Smooth muscle cell (in vitro differentiated cells): ENCODE measurements at regions not wholly inside any gene's neighbourhood (a gene's known extent, or its start where the extent isn't known, plus 50 kb on each side); places are given as distances from the start of the nearest gene placed in this dataset.
A peak's percentile ranks its signal among the peaks of the same experiment; 100 is the strongest.

Experiments used
- DNase-seq: peaks from one replicate; lab custom pipeline; 2025; ENCODE audit not compliant: unreplicated experiment; lab: John Stamatoyannopoulos, UW
- H2AFZ ChIP-seq: fragments of 200-600 bp; sonication (generic); 2 replicates; pipeline ENCODE4 v1.6.0; 2016; ENCODE audit warnings: antibody characterized with exemption, low read depth, mild to moderate bottlenecking
- H3F3A ChIP-seq: fragments of 200-600 bp; sonication (generic); 2 replicates; pipeline ENCODE4 v1.6.0; 2017; ENCODE audit warnings: antibody characterized with exemption, low read depth
- H3K27ac ChIP-seq: fragments of 200-600 bp; sonication (generic); 2 replicates; pipeline ENCODE4 v1.5.1; 2016; ENCODE audit warnings: low read depth, mild to moderate bottlenecking
- H3K27me3 ChIP-seq: fragments of 200-600 bp; sonication (generic); 2 replicates; pipeline ENCODE4 v1.6.1; 2016; ENCODE audit warnings: low read depth, mild to moderate bottlenecking
- H3K36me3 ChIP-seq: fragments of 200-600 bp; sonication (generic); 2 replicates; pipeline ENCODE4 v1.5.1; 2016; ENCODE audit warnings: low read depth
- H3K4me1 ChIP-seq: fragments of 200-600 bp; sonication (generic); 2 replicates; pipeline ENCODE4 v1.5.1; 2016; ENCODE audit warnings: low read depth
- H3K4me2 ChIP-seq: fragments of 200-600 bp; sonication (generic); 2 replicates; pipeline ENCODE4 v1.6.0; 2016; ENCODE audit warnings: mild to moderate bottlenecking
- H3K4me3 ChIP-seq: fragments of 200-600 bp; sonication (generic); 2 replicates; pipeline ENCODE4 v1.5.1; 2016; ENCODE audit warnings: mild to moderate bottlenecking
- H3K79me2 ChIP-seq: fragments of 200-600 bp; sonication (generic); 2 replicates; pipeline ENCODE4 v1.6.0; 2016; ENCODE audit warnings: low read depth, mild to moderate bottlenecking
- H3K9ac ChIP-seq: fragments of 200-600 bp; sonication (generic); 2 replicates; pipeline ENCODE4 v1.6.0; 2016; ENCODE audit warnings: low read depth
- H3K9me3 ChIP-seq: fragments of 200-600 bp; sonication (generic); replicated peaks from 2 replicates; pipeline ENCODE4 v1.5.1; 2016; ENCODE audit warnings: low read depth
- H4K20me1 ChIP-seq: fragments of 200-600 bp; sonication (generic); 2 replicates; pipeline ENCODE4 v1.6.0; 2016; ENCODE audit warnings: low read depth
- CTCF ChIP-seq: fragments of 200-600 bp; sonication (generic); IDR thresholded peaks from 2 replicates; pipeline ENCODE4 v1.5.1; 2017; ENCODE audit warnings: borderline replicate concordance, mild to moderate bottlenecking, antibody characterized with exemption; ENCODE audit not compliant: insufficient read depth, poor library complexity, severe bottlenecking
- WGBS: methylation state at CpG from one replicate; pipeline ENCODE4 v1.1.7; 2016; ENCODE audit warnings: low lambda C conversion rate; 5-methylcytosine and 5-hydroxymethylcytosine counted together

- Histone ChIP-seq H4K20me1 (no peaks in the 10 kb centered on the region), H3K9ac (peak overlapping the region; percentile 86), H3K27ac (peak overlapping the region; percentile 98), H2AFZ (no peak overlapping the region), H3F3A (peaks cover 17% of the 10 kb centered on the region), H3K79me2 (peaks cover 30% of the 10 kb centered on the region), H3K4me2 (peak overlapping the region; percentile 74), H3K27me3 (no peaks in the 10 kb centered on the region), H3K9me3 (no peaks in the 10 kb centered on the region), H3K4me1 (peaks cover 19% of the 10 kb centered on the region), H3K4me3 (no peak overlapping the region), H3K36me3 (no peaks in the 10 kb centered on the region)
- WGBS: 15% methylated on average over 30 of the region's 30 CpGs
- DNase-seq: peak; percentile 58
- no peak for TF ChIP-seq CTCF
Measured at GRCh38 chr2:237156031-237156856, 70.6 kb downstream of the COPS8 start.

GRCh38 chr2:237156857-237157779 is 71.4 kb downstream of the COPS8 start:
- H3K79me2 ChIP-seq: peaks cover 30% of the 10 kb centered on the region
- DNase-seq: no peak
- H3K9me3 ChIP-seq: no peaks in the 10 kb centered on the region
- no peak for TF ChIP-seq CTCF
- WGBS: 91% methylated on average over 34 of the region's 34 CpGs
- H3K9ac ChIP-seq: peak overlapping the region; percentile 76
- no peak overlapping the region for H3K4me3 ChIP-seq
- H2AFZ ChIP-seq: no peak overlapping the region
- no peaks in the 10 kb centered on the region for H3K36me3 ChIP-seq
- H3K27ac ChIP-seq: peak overlapping the region; percentile 98
- H3F3A ChIP-seq: peaks cover 17% of the 10 kb centered on the region
- H3K4me2 ChIP-seq: peak overlapping the region; percentile 42
- peaks cover 19% of the 10 kb centered on the region for H3K4me1 ChIP-seq
- H4K20me1 ChIP-seq: no peaks in the 10 kb centered on the region
- no peaks in the 10 kb centered on the region for H3K27me3 ChIP-seq

- Histone ChIP-seq H3K9me3 (no peaks in the 10 kb centered on the region), H3K36me3 (no peaks in the 10 kb centered on the region), H3K79me2 (peaks cover 30% of the 10 kb centered on the region), H3K27me3 (no peaks in the 10 kb centered on the region), H4K20me1 (no peaks in the 10 kb centered on the region), H3K9ac (peak overlapping the region; percentile 76), H3K27ac (peak overlapping the region; percentile 98), H2AFZ (no peak overlapping the region), H3K4me2 (peak overlapping the region; percentile 29), H3K4me1 (peaks cover 19% of the 10 kb centered on the region), H3F3A (peaks cover 17% of the 10 kb centered on the region), H3K4me3 (no peak overlapping the region)
- no peak for TF ChIP-seq CTCF
- no peak for DNase-seq
Measured at GRCh38 chr2:237157780-237158102, 72.1 kb downstream of the COPS8 start.
